HCT116 (cell line): ENCODE measurements at regions not wholly inside any gene's neighbourhood (a gene's known extent, or its start where the extent isn't known, plus 50 kb on each side); places are given as distances from the start of the nearest gene placed in this dataset.

Experiments used
- ATAC-seq: fragments of 200-7000 bp; cut with Tn5 transposase; 2 replicates; pipeline ENCODE4 v1.9.1; 2020; ENCODE audit warnings: mild to moderate bottlenecking, moderate library complexity
- BruUV-seq: library from RNA; stranded (reverse); fragments of 400-500 nt; replicated peaks from 2 replicates; lab custom pipeline; 2021; lab: Mats Ljungman, UMichigan
- CTCF ChIA-PET: fragments of 300-600 bp; sonication (Branson Sonifier 250); formaldehyde crosslinking; loops from one replicate; lab custom pipeline; 2021; ENCODE audit warnings: antibody characterized with exemption; lab: Charles Lee
- POLR2A ChIA-PET: fragments of 300-600, 350-600 bp; sonication (Branson Sonifier 250); formaldehyde crosslinking; loops from one replicate; lab custom pipeline; 2021; ENCODE audit warnings: antibody characterized with exemption; lab: Charles Lee
- RAD21 ChIA-PET, 2 experiments: fragments of 300-600 bp; sonication (Branson Sonifier 250); formaldehyde crosslinking; loops; one replicate each; lab custom pipeline; 2023; ENCODE audit warnings: low total read pairs in 2 of 2; ENCODE audit not compliant: uncharacterized antibody in 2 of 2, unreplicated experiment in 2 of 2, low non-redundant PET in 1 of 2; lab: Charles Lee
- DNase-seq: peaks from one replicate; pipeline ENCODE4 v3.0.0-alpha.2; 2010; ENCODE audit warnings: low read depth, low spot score
- H2AFZ ChIP-seq: fragments of 200-600 bp; shearing (Covaris generic), sonication (generic); 2 replicates; pipeline ENCODE4 v1.6.1; 2017; ENCODE audit warnings: low read depth, mixed run types, mixed read lengths, antibody characterized with exemption, low read length; ENCODE audit not compliant: poor library complexity, severe bottlenecking
- H3K27ac ChIP-seq: 2 replicates; pipeline ENCODE4 v1.5.1; 2012; ENCODE audit warnings: low read depth, low read length
- H3K27me3 ChIP-seq: fragments of 200-600 bp; sonication (generic); 2 replicates; pipeline ENCODE4 v1.6.1; 2016; ENCODE audit warnings: mixed run types, low read length, mixed read lengths; ENCODE audit not compliant: insufficient read depth
- H3K36me3 ChIP-seq, 2 experiments: fragments of 200-500 bp in 1 of 2; fragments of 200-600 bp in 1 of 2; sonication (Bioruptor generic) in 1 of 2; sonication (generic) in 1 of 2; 2 replicates each; pipeline versions ENCODE4 v1.5.1 to v1.6.1; 2014 to 2016; ENCODE audit warnings: low read length in 2 of 2, inconsistent platforms in 1 of 2, mixed read lengths in 1 of 2, mixed run types in 1 of 2; ENCODE audit not compliant: insufficient read depth in 2 of 2, control insufficient read depth in 1 of 2
- H3K4me1 ChIP-seq, 2 experiments: fragments of 200-600 bp in 1 of 2; sonication (generic) in 1 of 2; 2 replicates each; pipeline versions ENCODE4 v1.5.1 to v1.6.1; 2012 to 2017; ENCODE audit warnings: low read length in 2 of 2, inconsistent platforms in 1 of 2, mild to moderate bottlenecking in 1 of 2, mixed read lengths in 1 of 2, mixed run types in 1 of 2, moderate library complexity in 1 of 2; ENCODE audit not compliant: insufficient read depth in 2 of 2, control insufficient read depth in 1 of 2
- H3K4me2 ChIP-seq: fragments of 200-600 bp; sonication (generic); 2 replicates; pipeline ENCODE4 v1.6.1; 2017; ENCODE audit warnings: mixed run types, low read length, mixed read lengths
- H3K4me3 ChIP-seq, 2 experiments: fragments of 200-600 bp in 1 of 2; sonication (generic) in 1 of 2; replicated peaks in 1 of 2; 2 replicates each; pipeline ENCODE4 v1.5.1; 2011 to 2016; ENCODE audit warnings: low read length in 2 of 2, control low read depth in 1 of 2, low read depth in 1 of 2, mild to moderate bottlenecking in 1 of 2, mixed read lengths in 1 of 2, mixed run types in 1 of 2
- H3K79me2 ChIP-seq: fragments of 200-600 bp; sonication (generic); 2 replicates; pipeline ENCODE4 v1.6.1; 2017; ENCODE audit warnings: mild to moderate bottlenecking, mixed run types, low read length, moderate library complexity, mixed read lengths; ENCODE audit not compliant: insufficient read depth
- H3K9ac ChIP-seq: fragments of 200-600 bp; sonication (generic); 2 replicates; pipeline ENCODE4 v1.6.1; 2016; ENCODE audit warnings: low read length, mixed read lengths
- H3K9me2 ChIP-seq: fragments of 200-600 bp; sonication (generic), shearing (Covaris generic); 2 replicates; pipeline ENCODE4 v1.6.1; 2017; ENCODE audit warnings: mixed run types, mild to moderate bottlenecking, moderate library complexity; ENCODE audit not compliant: insufficient read depth
- H3K9me3 ChIP-seq, 2 experiments: fragments of 200-500 bp in 1 of 2; fragments of 200-600 bp in 1 of 2; sonication (Bioruptor generic) in 1 of 2; sonication (generic) in 1 of 2; 2 replicates each; pipeline ENCODE4 v1.6.1; 2014 to 2017; ENCODE audit warnings: low read length in 2 of 2, mixed read lengths in 2 of 2, inconsistent platforms in 1 of 2, low read depth in 1 of 2, mild to moderate bottlenecking in 1 of 2, mixed run types in 1 of 2, moderate library complexity in 1 of 2; ENCODE audit not compliant: control insufficient read depth in 1 of 2, insufficient read depth in 1 of 2
- H4K20me1 ChIP-seq: fragments of 200-600 bp; sonication (generic), shearing (Covaris generic); 2 replicates; pipeline ENCODE4 v1.6.1; 2017; ENCODE audit warnings: mixed run types, mild to moderate bottlenecking, moderate library complexity; ENCODE audit not compliant: insufficient read depth
- CEBPB ChIP-seq: IDR thresholded peaks from 2 replicates; pipeline ENCODE4 v1.6.1; 2012; ENCODE audit warnings: low read depth
- EGR1 ChIP-seq: IDR thresholded peaks from 2 replicates; pipeline ENCODE4 v1.6.1; 2012; ENCODE audit warnings: low read depth
- ELF1 ChIP-seq: IDR thresholded peaks from 2 replicates; pipeline ENCODE4 v1.6.1; 2012; ENCODE audit warnings: low read depth, borderline replicate concordance
- EZH2 ChIP-seq: fragments of 200-600 bp; sonication (generic); IDR thresholded peaks from 2 replicates; pipeline ENCODE4 v1.6.1; 2017; ENCODE audit warnings: antibody characterized with exemption, mixed run types
- EZH2phosphoT487 ChIP-seq: fragments of 200-600 bp; IDR thresholded peaks from 2 replicates; pipeline ENCODE4 v1.6.1; 2018; ENCODE audit warnings: antibody characterized with exemption, borderline replicate concordance
- FOSL1 ChIP-seq: IDR thresholded peaks from 2 replicates; pipeline ENCODE4 v1.6.1; 2012; ENCODE audit warnings: low read depth
- JUND ChIP-seq: IDR thresholded peaks from 2 replicates; pipeline ENCODE4 v1.6.1; 2012
- POLR2A ChIP-seq: IDR thresholded peaks from 2 replicates; pipeline ENCODE4 v1.7.0; 2011; ENCODE audit warnings: borderline replicate concordance; ENCODE audit not compliant: insufficient read depth, insufficient read length; ENCODE audit errors: extremely low read depth
- POLR2AphosphoS5 ChIP-seq: IDR thresholded peaks from 2 replicates; pipeline ENCODE4 v1.6.1; 2011; ENCODE audit warnings: mild to moderate bottlenecking, low read depth, low read length, moderate library complexity
- RAD21 ChIP-seq: IDR thresholded peaks from 2 replicates; pipeline ENCODE4 v1.6.1; 2012; ENCODE audit warnings: low read depth, mild to moderate bottlenecking
- SIN3A ChIP-seq: IDR thresholded peaks from 2 replicates; pipeline ENCODE4 v1.6.1; 2012; ENCODE audit warnings: low read depth
- SP1 ChIP-seq: IDR thresholded peaks from 2 replicates; pipeline ENCODE4 v1.6.1; 2012; ENCODE audit warnings: low read depth
- TCF7L2 ChIP-seq: IDR thresholded peaks from 2 replicates; pipeline ENCODE4 v1.7.0; 2011; ENCODE audit warnings: borderline replicate concordance, inconsistent platforms; ENCODE audit not compliant: insufficient read depth, insufficient read length; ENCODE audit errors: extremely low read depth
- YY1 ChIP-seq: IDR thresholded peaks from 2 replicates; pipeline ENCODE4 v1.6.1; 2011; ENCODE audit warnings: low read length, low read depth, moderate library complexity, mild to moderate bottlenecking; ENCODE audit not compliant: insufficient replicate concordance; ENCODE audit errors: extremely low read depth
- ZFX ChIP-seq: fragments of 450-650 bp; IDR thresholded peaks from 2 replicates; pipeline ENCODE4 v1.6.1; 2017
- ZNF274 ChIP-seq: fragments of 200-500 bp; sonication (Bioruptor generic); IDR thresholded peaks from 2 replicates; pipeline ENCODE4 v1.6.1; 2014; ENCODE audit warnings: mild to moderate bottlenecking, low read depth, low read length, inconsistent platforms
- intact Hi-C: fragments of 100-400 bp; cut with micrococcal nuclease; formaldehyde crosslinking; loops from 2 replicates; pipeline ENCODE4 v1.10.0; 2022
- TF ChIP-seq, protein P1 (sequence below): IDR thresholded peaks from 2 replicates; pipeline ENCODE4 v1.6.1; 2011; ENCODE audit warnings: mild to moderate bottlenecking, low read length, moderate library complexity; ENCODE audit not compliant: insufficient replicate concordance; ENCODE audit errors: extremely low read depth
- TF ChIP-seq, protein P2 (sequence below): IDR thresholded peaks from 2 replicates; pipeline ENCODE4 v1.6.1; 2012
- TF ChIP-seq, protein P3 (sequence below), 3 experiments: fragments of 200-600 bp in 1 of 3; sonication (generic) in 1 of 3; IDR thresholded peaks in 2 of 3; conservative IDR thresholded peaks in 1 of 3; 2 replicates each; pipeline ENCODE4 v1.5.1; 2012 to 2017; ENCODE audit warnings: low read depth in 2 of 3, low read length in 2 of 3, antibody characterized with exemption in 1 of 3, borderline replicate concordance in 1 of 3, control low read depth in 1 of 3, mild to moderate bottlenecking in 1 of 3, mixed read lengths in 1 of 3, mixed run types in 1 of 3, moderate library complexity in 1 of 3; ENCODE audit not compliant: insufficient read depth in 1 of 3

DNA sequence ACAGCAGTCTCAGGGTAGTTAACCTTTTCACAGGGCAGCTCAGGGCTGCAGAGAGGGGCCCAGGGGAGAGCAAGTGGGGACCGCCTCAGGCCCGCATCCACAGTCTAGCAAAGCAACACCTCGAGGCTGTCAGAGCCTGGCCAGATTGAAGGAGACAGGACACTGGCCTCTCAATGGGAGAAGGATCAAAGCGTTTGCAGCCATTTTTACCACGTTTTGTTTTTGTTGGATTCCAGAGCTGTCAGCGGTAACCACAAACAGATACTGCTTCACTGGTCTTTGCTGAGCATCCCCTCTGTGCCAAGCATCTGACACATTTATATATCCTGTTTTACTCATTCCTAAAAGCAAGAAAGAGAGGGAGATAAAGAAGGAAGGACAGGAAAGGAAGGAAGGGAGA lies 153.8 kb downstream of the SHQ1 start (continued):
- TF ChIP-seq, protein P1, sequence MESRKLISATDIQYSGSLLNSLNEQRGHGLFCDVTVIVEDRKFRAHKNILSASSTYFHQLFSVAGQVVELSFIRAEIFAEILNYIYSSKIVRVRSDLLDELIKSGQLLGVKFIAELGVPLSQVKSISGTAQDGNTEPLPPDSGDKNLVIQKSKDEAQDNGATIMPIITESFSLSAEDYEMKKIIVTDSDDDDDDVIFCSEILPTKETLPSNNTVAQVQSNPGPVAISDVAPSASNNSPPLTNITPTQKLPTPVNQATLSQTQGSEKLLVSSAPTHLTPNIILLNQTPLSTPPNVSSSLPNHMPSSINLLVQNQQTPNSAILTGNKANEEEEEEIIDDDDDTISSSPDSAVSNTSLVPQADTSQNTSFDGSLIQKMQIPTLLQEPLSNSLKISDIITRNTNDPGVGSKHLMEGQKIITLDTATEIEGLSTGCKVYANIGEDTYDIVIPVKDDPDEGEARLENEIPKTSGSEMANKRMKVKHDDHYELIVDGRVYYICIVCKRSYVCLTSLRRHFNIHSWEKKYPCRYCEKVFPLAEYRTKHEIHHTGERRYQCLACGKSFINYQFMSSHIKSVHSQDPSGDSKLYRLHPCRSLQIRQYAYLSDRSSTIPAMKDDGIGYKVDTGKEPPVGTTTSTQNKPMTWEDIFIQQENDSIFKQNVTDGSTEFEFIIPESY = no peak
- TF ChIP-seq EGR1 (no peak), POLR2A (no peak), ELF1 (no peak), RAD21 (no peak), SIN3A (no peak), EZH2 (no peak), ZFX (no peak)
- TF ChIP-seq, all 23 proteins: peak for 0

DNA sequence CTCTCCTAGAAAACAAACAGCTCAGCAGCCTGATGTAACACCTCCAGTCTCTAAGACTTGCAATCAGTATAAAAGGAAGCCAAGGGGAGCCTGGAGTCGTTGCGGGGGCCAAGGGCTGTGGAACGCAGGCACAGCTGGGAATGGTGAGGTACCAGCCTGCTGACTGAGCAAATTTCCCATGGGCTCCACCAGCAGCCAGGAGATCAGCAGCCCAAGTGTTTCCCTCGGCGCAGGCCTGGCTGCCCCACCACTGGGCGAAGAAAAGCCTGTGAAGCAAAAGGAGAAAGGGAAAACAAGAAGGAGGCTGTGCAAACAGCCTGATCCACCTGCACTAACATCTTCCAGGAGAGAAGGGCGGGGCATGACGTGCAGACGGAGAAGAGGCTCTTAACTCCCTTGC lies 155.3 kb downstream of the SHQ1 start:
- POLR2A ChIA-PET = no interaction called here

More for the DNA sequence above, 155.3 kb downstream of the SHQ1 start:
- Histone ChIP-seq H3K79me2 (no peaks in the 10 kb centered on the region), H3K4me3 (no peak overlapping the region), H3K27ac (no peak overlapping the region), H4K20me1 (no peaks in the 10 kb centered on the region), H3K9me2 (no peaks in the 10 kb centered on the region), H3K27me3 (peaks cover 3% of the 10 kb centered on the region; the same call in 1 of the 2 replicates), H3K4me1 (no peaks in the 10 kb centered on the region), H2AFZ (no peak overlapping the region), H3K36me3 (no peaks in the 10 kb centered on the region), H3K9me3 (no peaks in the 10 kb centered on the region), H3K4me2 (no peak overlapping the region), H3K9ac (no peak overlapping the region)
- RAD21 ChIA-PET = no interaction called here
- BruUV-seq = no TSS peak
- ATAC-seq = no peak
- TF ChIP-seq EZH2phosphoT487 (no peak), POLR2AphosphoS5 (no peak), FOSL1 (no peak), TCF7L2 (no peak), YY1 (no peak), RAD21 (no peak), CEBPB (no peak), EGR1 (no peak), JUND (no peak), SP1 (no peak), ZNF274 (no peak), ZFX (no peak), POLR2A (no peak)
- TF ChIP-seq, protein P2, sequence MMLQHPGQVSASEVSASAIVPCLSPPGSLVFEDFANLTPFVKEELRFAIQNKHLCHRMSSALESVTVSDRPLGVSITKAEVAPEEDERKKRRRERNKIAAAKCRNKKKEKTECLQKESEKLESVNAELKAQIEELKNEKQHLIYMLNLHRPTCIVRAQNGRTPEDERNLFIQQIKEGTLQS = no peak
- TF ChIP-seq, protein P3, sequence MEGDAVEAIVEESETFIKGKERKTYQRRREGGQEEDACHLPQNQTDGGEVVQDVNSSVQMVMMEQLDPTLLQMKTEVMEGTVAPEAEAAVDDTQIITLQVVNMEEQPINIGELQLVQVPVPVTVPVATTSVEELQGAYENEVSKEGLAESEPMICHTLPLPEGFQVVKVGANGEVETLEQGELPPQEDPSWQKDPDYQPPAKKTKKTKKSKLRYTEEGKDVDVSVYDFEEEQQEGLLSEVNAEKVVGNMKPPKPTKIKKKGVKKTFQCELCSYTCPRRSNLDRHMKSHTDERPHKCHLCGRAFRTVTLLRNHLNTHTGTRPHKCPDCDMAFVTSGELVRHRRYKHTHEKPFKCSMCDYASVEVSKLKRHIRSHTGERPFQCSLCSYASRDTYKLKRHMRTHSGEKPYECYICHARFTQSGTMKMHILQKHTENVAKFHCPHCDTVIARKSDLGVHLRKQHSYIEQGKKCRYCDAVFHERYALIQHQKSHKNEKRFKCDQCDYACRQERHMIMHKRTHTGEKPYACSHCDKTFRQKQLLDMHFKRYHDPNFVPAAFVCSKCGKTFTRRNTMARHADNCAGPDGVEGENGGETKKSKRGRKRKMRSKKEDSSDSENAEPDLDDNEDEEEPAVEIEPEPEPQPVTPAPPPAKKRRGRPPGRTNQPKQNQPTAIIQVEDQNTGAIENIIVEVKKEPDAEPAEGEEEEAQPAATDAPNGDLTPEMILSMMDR (IDR thresholded peaks at IDR 0.05 in 2 of 3, conservative IDR thresholded peaks at IDR 0.05 in 1 of 3; ENCODE audit: borderline replicate concordance in 1 of 3, insufficient read depth in 1 of 3, low read depth in 2 of 3, low read length in 2 of 3) = no peak
- CTCF ChIA-PET = no interaction called here
- DNase-seq = no peak
- intact Hi-C loops = no loop called here
